Mucosa of descending colon (tissue), 3 donors: ENCODE measurements at regions not wholly inside any gene's neighbourhood (a gene's known extent, or its start where the extent isn't known, plus 50 kb on each side); places are given as distances from the start of the nearest gene placed in this dataset.

Experiments used
- ATAC-seq: fragments of 200-7000 bp; cut with Tn5 transposase; one replicate; pipeline ENCODE4 v1.9.1; 2020; ENCODE audit warnings: mild to moderate bottlenecking, moderate library complexity
- DNase-seq, 3 donors: peaks; one replicate each; pipeline ENCODE4 v3.0.0-alpha.2; 2020
- H3K36me3 ChIP-seq: fragments of 200-600 bp; one replicate; pipeline ENCODE4 v1.8.0; 2021; ENCODE audit warnings: low read depth, mild to moderate bottlenecking
- H3K4me1 ChIP-seq: fragments of 200-600 bp; one replicate; pipeline ENCODE4 v1.8.0; 2021; ENCODE audit warnings: low read depth, mild to moderate bottlenecking
- H3K4me3 ChIP-seq: fragments of 200-600 bp; one replicate; pipeline ENCODE4 v1.8.0; 2021; ENCODE audit warnings: mild to moderate bottlenecking
- H3K9me3 ChIP-seq: fragments of 200-600 bp; one replicate; pipeline ENCODE4 v1.8.0; 2021; ENCODE audit warnings: mild to moderate bottlenecking
- intact Hi-C, 2 donors: fragments of 100-400 bp; cut with DNase I in 1 of 2; cut with micrococcal nuclease in 1 of 2; formaldehyde crosslinking; loops; one replicate each; pipeline versions ENCODE4 v1.11.0 to v1.11.1; 2022; cut with DNase I, micrococcal nuclease
- TF ChIP-seq, protein P1 (sequence below): fragments of 200-600 bp; IDR thresholded peaks from one replicate; pipeline ENCODE4 v1.8.0; 2022; ENCODE audit warnings: antibody characterized with exemption, mild to moderate bottlenecking
- donor health status: DM: no; HTN: no; CAD: no; lungs with moderate emphysema.
- donor health status: DM: no; HTN: no; CAD: no.
- donor health status: DM: no; HTN: yes; CAD: no.

DNA sequence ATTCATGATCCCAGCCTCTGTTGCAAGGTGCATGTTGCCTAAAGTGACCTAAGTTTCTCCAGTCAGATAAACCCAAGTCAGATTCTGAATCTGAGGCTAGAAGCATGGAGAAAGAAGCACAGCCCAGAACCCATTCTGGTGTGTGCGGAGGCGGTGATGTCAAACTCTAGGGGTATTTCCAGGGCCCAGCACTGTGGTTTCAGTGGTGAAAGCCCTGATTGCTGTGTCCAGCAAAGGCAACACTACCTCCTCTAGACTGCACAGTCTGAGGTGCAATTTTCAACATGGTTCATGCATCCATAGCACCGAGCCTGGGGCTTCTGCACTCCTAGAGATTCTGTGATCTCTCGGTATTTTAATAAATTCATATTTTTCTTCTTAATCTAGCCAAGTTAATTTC is 264.8 kb upstream of the KLHL29 start:
- intact Hi-C loops: no loop called here
- ATAC-seq (no peak), DNase-seq (no peak)
- no peaks in the 10 kb centered on the region for H3K9me3 ChIP-seq
- H3K4me3 ChIP-seq: no peak overlapping the region
- H3K36me3 ChIP-seq: no peaks in the 10 kb centered on the region
- TF ChIP-seq, protein P1, sequence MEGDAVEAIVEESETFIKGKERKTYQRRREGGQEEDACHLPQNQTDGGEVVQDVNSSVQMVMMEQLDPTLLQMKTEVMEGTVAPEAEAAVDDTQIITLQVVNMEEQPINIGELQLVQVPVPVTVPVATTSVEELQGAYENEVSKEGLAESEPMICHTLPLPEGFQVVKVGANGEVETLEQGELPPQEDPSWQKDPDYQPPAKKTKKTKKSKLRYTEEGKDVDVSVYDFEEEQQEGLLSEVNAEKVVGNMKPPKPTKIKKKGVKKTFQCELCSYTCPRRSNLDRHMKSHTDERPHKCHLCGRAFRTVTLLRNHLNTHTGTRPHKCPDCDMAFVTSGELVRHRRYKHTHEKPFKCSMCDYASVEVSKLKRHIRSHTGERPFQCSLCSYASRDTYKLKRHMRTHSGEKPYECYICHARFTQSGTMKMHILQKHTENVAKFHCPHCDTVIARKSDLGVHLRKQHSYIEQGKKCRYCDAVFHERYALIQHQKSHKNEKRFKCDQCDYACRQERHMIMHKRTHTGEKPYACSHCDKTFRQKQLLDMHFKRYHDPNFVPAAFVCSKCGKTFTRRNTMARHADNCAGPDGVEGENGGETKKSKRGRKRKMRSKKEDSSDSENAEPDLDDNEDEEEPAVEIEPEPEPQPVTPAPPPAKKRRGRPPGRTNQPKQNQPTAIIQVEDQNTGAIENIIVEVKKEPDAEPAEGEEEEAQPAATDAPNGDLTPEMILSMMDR: no peak
- peaks cover 5% of the 10 kb centered on the region for H3K4me1 ChIP-seq

DNA sequence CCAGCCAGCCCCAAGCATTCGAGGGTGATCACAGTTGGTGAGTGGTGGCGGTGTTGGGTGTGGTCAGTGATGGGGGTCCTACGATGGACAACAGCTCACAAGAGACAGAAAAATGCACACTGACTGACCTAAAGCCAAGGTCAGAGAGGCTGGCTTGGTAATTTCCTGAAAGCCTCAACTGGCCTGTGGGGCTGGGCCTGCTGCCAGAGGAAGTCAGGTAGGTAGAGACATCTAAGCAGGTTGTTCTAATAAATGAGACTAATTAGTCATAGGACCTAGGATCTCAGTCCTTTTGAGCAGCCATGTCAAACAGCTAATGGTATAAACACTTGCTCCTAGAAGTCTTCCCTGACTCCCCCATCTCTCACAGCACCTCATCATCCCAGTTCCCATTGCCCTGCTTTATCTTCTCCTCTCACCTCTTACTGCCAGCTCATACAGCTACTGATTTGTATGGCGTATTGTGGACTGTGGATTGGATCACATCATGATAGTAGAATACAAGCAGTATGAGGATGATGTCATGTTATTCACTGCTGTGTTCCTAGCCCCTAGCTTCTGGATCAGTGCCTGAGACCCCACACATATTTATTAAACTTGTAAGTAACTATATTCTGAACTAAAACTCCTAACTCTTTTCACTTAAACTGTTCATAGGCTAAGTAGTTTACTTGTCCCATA is 262.9 kb upstream of the KLHL29 start:
- TF ChIP-seq, protein P1: no peak
- H3K9me3 ChIP-seq: no peaks in the 10 kb centered on the region
- no peak for DNase-seq

DNA sequence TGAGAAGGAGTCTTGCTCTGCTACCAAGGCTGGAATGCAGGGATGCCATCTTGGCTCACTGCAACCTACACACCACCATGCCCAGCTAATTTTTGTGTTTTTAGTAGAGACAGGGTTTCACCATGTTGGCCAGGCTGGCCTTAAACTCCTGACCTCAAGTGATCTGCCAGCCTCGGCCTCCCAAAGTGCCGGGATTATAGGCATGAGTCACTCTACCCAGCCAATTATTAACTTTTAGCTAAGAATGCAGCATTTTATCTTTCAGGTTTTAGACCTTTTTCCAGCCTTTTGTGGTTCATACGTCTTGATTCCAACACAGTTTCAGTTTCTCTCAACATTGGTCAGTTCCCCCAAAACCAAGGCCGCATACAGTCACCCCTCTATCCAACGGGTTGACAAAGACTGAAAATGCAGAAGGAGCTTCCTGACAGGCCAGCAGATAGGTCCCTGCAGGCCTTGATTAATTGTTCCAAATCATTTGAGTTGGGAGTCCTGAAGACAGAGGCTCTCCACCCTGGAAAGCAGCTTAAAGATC is 262.2 kb upstream of the KLHL29 start:
- ATAC-seq (no peak), DNase-seq (no peak)
- H3K4me1 ChIP-seq: peaks cover 21% of the 10 kb centered on the region
- no peak overlapping the region for H3K4me3 ChIP-seq
- no peaks in the 10 kb centered on the region for H3K9me3 ChIP-seq
- TF ChIP-seq, protein P1: no peak
- intact Hi-C loops: no loop called here
- H3K36me3 ChIP-seq: no peaks in the 10 kb centered on the region

More for the DNA sequence above, 262.9 kb upstream of the KLHL29 start:
- no peak for ATAC-seq
- Histone ChIP-seq H3K4me3 (no peak overlapping the region), H3K4me1 (peaks cover 17% of the 10 kb centered on the region), H3K36me3 (no peaks in the 10 kb centered on the region)
- intact Hi-C loops: no loop called here

DNA sequence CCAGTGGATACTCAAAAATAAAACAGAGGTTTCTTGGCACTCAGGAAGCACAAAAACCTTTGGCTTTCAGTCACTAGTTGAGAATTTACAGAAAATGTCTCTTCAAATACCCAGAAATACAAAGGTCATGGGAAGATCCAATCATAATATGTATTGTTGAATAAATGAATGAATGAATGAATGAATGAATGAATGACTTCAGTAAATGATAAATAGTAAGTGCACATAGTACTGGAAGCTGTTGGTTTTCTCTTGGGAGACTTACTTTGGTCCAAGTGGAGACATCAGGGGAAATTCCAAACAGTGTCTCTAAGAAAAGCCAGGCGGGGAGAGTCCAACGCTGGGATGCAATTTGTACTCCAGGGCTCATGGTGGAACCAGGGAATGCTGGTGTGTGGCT is 261.3 kb upstream of the KLHL29 start:
- Histone ChIP-seq H3K4me3 (no peak overlapping the region), H3K4me1 (peaks cover 26% of the 10 kb centered on the region), H3K9me3 (no peaks in the 10 kb centered on the region), H3K36me3 (no peaks in the 10 kb centered on the region)
- TF ChIP-seq, protein P1: no peak
- no peak for DNase-seq
- ATAC-seq: no peak
- intact Hi-C loops: no loop called here

DNA sequence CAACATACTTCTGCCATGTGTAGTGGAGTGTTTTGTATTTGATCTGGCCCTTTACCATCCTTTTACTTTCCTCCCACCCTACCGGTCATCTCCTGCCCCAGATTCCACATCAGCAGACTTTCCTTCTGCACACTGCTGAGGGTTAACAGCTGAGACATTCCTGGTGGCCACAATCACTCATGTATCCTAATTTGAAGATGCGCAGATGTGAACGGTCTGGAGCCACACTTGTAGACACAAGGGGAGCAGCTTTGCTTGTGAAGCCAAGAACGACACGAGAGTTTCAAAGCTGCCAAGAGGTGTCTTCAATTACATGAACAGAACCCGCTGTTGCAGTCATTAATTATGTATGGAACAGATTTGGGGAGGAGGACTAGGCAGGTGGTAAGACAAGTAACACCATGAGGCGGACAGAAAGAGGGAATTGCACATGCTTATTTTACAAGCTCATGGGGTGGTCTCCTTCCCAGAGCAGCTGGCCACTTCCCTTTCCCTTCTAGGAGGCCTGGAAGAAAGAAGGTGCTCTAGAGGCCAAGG is 260.7 kb upstream of the KLHL29 start:
- ATAC-seq (no peak), DNase-seq (no peak)
- no peaks in the 10 kb centered on the region for H3K36me3 ChIP-seq
- no peak overlapping the region for H3K4me3 ChIP-seq
- peaks cover 26% of the 10 kb centered on the region for H3K4me1 ChIP-seq
- intact Hi-C loops: no loop called here
- TF ChIP-seq, protein P1: no peak
- H3K9me3 ChIP-seq: no peaks in the 10 kb centered on the region
